Vagina (tissue), 2 donors: ENCODE measurements at regions not wholly inside any gene's neighbourhood (a gene's known extent, or its start where the extent isn't known, plus 50 kb on each side); places are given as distances from the start of the nearest gene placed in this dataset.

ENCODE experiments used
- POLR2A ChIP-seq, 2 donors: fragments of 450-650 bp; IDR thresholded peaks; one replicate each; pipeline ENCODE4 v1.6.1; 2017; ENCODE audit warnings: antibody characterized with exemption in 2 of 2, mild to moderate bottlenecking in 2 of 2, moderate library complexity in 2 of 2
- POLR2AphosphoS5 ChIP-seq, 2 donors: sonication (generic); formaldehyde crosslinking; IDR thresholded peaks; one replicate each; pipeline ENCODE4 v1.9.0; 2017; ENCODE audit warnings: antibody characterized with exemption in 2 of 2, mild to moderate bottlenecking in 2 of 2, low read depth in 1 of 2; ENCODE audit not compliant: insufficient read depth in 1 of 2
- TF ChIP-seq, protein P1 (sequence below), 3 experiments: fragments of 450-650 bp in 2 of 3; fragments of 200-600 bp in 1 of 3; sonication (generic) in 1 of 3; IDR thresholded peaks; one replicate each; pipeline ENCODE4 v1.5.1; 2017 to 2019; ENCODE audit warnings: antibody characterized with exemption in 3 of 3, mild to moderate bottlenecking in 2 of 3, moderate library complexity in 2 of 3

DNA sequence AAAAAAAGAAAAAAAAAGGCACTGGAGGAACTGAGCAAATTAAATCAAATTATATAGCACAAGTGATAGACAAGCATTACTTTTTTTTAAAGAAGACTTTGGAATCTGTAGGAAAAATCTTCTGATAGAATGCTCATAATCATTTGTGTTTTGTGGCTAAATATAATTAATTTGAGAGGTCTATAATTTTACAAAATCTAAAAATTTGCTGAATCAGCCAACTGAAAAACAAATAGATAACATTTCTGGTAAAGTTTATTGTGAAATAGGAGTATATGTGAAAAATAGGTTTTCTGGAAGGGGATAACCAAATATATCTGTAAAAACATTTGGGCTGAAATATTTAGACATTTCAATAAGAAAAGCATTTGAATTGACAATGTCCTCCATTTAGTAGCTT is 844.9 kb upstream of the COBL start:
- TF ChIP-seq, protein P1, sequence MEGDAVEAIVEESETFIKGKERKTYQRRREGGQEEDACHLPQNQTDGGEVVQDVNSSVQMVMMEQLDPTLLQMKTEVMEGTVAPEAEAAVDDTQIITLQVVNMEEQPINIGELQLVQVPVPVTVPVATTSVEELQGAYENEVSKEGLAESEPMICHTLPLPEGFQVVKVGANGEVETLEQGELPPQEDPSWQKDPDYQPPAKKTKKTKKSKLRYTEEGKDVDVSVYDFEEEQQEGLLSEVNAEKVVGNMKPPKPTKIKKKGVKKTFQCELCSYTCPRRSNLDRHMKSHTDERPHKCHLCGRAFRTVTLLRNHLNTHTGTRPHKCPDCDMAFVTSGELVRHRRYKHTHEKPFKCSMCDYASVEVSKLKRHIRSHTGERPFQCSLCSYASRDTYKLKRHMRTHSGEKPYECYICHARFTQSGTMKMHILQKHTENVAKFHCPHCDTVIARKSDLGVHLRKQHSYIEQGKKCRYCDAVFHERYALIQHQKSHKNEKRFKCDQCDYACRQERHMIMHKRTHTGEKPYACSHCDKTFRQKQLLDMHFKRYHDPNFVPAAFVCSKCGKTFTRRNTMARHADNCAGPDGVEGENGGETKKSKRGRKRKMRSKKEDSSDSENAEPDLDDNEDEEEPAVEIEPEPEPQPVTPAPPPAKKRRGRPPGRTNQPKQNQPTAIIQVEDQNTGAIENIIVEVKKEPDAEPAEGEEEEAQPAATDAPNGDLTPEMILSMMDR (IDR thresholded peaks at IDR 0.05): no peak
- TF ChIP-seq POLR2A (IDR thresholded peaks at IDR 0.05) (no peak), POLR2AphosphoS5 (IDR thresholded peaks at IDR 0.05; ENCODE audit: insufficient read depth in 1 of 2, low read depth in 1 of 2) (no peak)
